ENCODE measurements at regions not wholly inside any gene's neighbourhood (a gene's known extent, or its start where the extent isn't known, plus 50 kb on each side); places are given as distances from the start of the nearest gene placed in this dataset.
A peak's percentile ranks its signal among the peaks of the same experiment; 100 is the strongest.

- Histone ChIP-seq H3K4me1 (ENCODE audit: control insufficient read depth, insufficient read depth, low read length) (no peaks in the 10 kb centered on the region), H3K9me3 (replicated peaks; ENCODE audit: control insufficient read depth, low read depth, low read length) (no peaks in the 10 kb centered on the region), H3K27ac (ENCODE audit: low read length) (no peak overlapping the region), H3K4me3 (ENCODE audit: low read length) (no peak overlapping the region), H3K36me3 (ENCODE audit: control insufficient read depth, insufficient read depth, low read length) (no peaks in the 10 kb centered on the region), H3K27me3 (ENCODE audit: control insufficient read depth, insufficient read depth, low read length) (no peaks in the 10 kb centered on the region)
- no peak for DNase-seq
- WGBS (ENCODE audit: insufficient coverage), result 100% methylated on average over 2 of the region's 3 CpGs
Observed at GRCh38 chr7:17631061-17631460, 309.2 kb downstream of the SNX13 start.

GRCh38 chr7:17632384-17632783 is 307.9 kb downstream of the SNX13 start:
- Histone ChIP-seq H3K4me3 (ENCODE audit: low read length) (no peak overlapping the region), H3K27ac (ENCODE audit: low read length) (no peak overlapping the region), H3K27me3 (ENCODE audit: control insufficient read depth, insufficient read depth, low read length) (no peaks in the 10 kb centered on the region), H3K36me3 (ENCODE audit: control insufficient read depth, insufficient read depth, low read length) (no peaks in the 10 kb centered on the region), H3K9me3 (replicated peaks; ENCODE audit: control insufficient read depth, low read depth, low read length) (no peaks in the 10 kb centered on the region), H3K4me1 (ENCODE audit: control insufficient read depth, insufficient read depth, low read length) (no peaks in the 10 kb centered on the region)
- no CpG with 5 or more reads among the region's 2 CpGs for whole genome bisulfite sequencing (ENCODE audit: insufficient coverage)
- DNase-seq, result no peak

GRCh38 chr7:17633067-17633466 is 307.2 kb downstream of the SNX13 start:
- WGBS (ENCODE audit: insufficient coverage), result 83% methylated on average over 1 of the region's 1 CpG
- H3K4me1 ChIP-seq (ENCODE audit: control insufficient read depth, insufficient read depth, low read length), result no peaks in the 10 kb centered on the region
- no peaks in the 10 kb centered on the region for H3K27me3 ChIP-seq (ENCODE audit: control insufficient read depth, insufficient read depth, low read length)
- no peaks in the 10 kb centered on the region for H3K9me3 ChIP-seq (replicated peaks; ENCODE audit: control insufficient read depth, low read depth, low read length)
- DNase-seq, result no peak
- H3K4me3 ChIP-seq (ENCODE audit: low read length), result no peak overlapping the region
- no peaks in the 10 kb centered on the region for H3K36me3 ChIP-seq (ENCODE audit: control insufficient read depth, insufficient read depth, low read length)
- H3K27ac ChIP-seq (ENCODE audit: low read length), result no peak overlapping the region

GRCh38 chr7:17638727-17639126 is 301.6 kb downstream of the SNX13 start:
- DNase-seq, result no peak
- no peaks in the 10 kb centered on the region for H3K9me3 ChIP-seq (replicated peaks; ENCODE audit: control insufficient read depth, low read depth, low read length)
- H3K36me3 ChIP-seq (ENCODE audit: control insufficient read depth, insufficient read depth, low read length), result no peaks in the 10 kb centered on the region
- H3K4me3 ChIP-seq (ENCODE audit: low read length), result no peak overlapping the region
- H3K27me3 ChIP-seq (ENCODE audit: control insufficient read depth, insufficient read depth, low read length), result no peaks in the 10 kb centered on the region
- WGBS (ENCODE audit: insufficient coverage), result no CpG with 5 or more reads among the region's 1 CpG
- H3K27ac ChIP-seq (ENCODE audit: low read length), result no peak overlapping the region
- no peaks in the 10 kb centered on the region for H3K4me1 ChIP-seq (ENCODE audit: control insufficient read depth, insufficient read depth, low read length)

- 100% methylated on average over 1 of the region's 4 CpGs for WGBS (ENCODE audit: insufficient coverage)
- no peaks in the 10 kb centered on the region for H3K4me1 ChIP-seq (ENCODE audit: control insufficient read depth, insufficient read depth, low read length)
- no peaks in the 10 kb centered on the region for H3K9me3 ChIP-seq (replicated peaks; ENCODE audit: control insufficient read depth, low read depth, low read length)
- no peak overlapping the region for H3K4me3 ChIP-seq (ENCODE audit: low read length)
- H3K36me3 ChIP-seq (ENCODE audit: control insufficient read depth, insufficient read depth, low read length), result no peaks in the 10 kb centered on the region
- no peak overlapping the region for H3K27ac ChIP-seq (ENCODE audit: low read length)
- DNase-seq, result peak; percentile 43
- H3K27me3 ChIP-seq (ENCODE audit: control insufficient read depth, insufficient read depth, low read length), result no peaks in the 10 kb centered on the region
Observed at GRCh38 chr7:17640730-17641377, 299.4 kb downstream of the SNX13 start.

- Histone ChIP-seq H3K4me3 (ENCODE audit: low read length) (no peak overlapping the region), H3K36me3 (ENCODE audit: control insufficient read depth, insufficient read depth, low read length) (no peaks in the 10 kb centered on the region), H3K27ac (ENCODE audit: low read length) (no peak overlapping the region), H3K27me3 (ENCODE audit: control insufficient read depth, insufficient read depth, low read length) (no peaks in the 10 kb centered on the region), H3K9me3 (replicated peaks; ENCODE audit: control insufficient read depth, low read depth, low read length) (no peaks in the 10 kb centered on the region), H3K4me1 (ENCODE audit: control insufficient read depth, insufficient read depth, low read length) (no peaks in the 10 kb centered on the region)
- no peak for DNase-seq
- WGBS (ENCODE audit: insufficient coverage), result no CpG with 5 or more reads among the region's 1 CpG
Observed at GRCh38 chr7:17645500-17645899, 294.8 kb downstream of the SNX13 start.

- H3K4me1 ChIP-seq (ENCODE audit: control insufficient read depth, insufficient read depth, low read length), result peaks cover 4% of the 10 kb centered on the region
- no peak overlapping the region for H3K4me3 ChIP-seq (ENCODE audit: low read length)
- peak; percentile 75 for DNase-seq
- no peaks in the 10 kb centered on the region for H3K27me3 ChIP-seq (ENCODE audit: control insufficient read depth, insufficient read depth, low read length)
- H3K36me3 ChIP-seq (ENCODE audit: control insufficient read depth, insufficient read depth, low read length), result no peaks in the 10 kb centered on the region
- H3K9me3 ChIP-seq (replicated peaks; ENCODE audit: control insufficient read depth, low read depth, low read length), result no peaks in the 10 kb centered on the region
- WGBS (ENCODE audit: insufficient coverage), result no CpG with 5 or more reads among the region's 3 CpGs
- no peak overlapping the region for H3K27ac ChIP-seq (ENCODE audit: low read length)
Observed at GRCh38 chr7:17646253-17646956, 293.9 kb downstream of the SNX13 start.

GRCh38 chr7:17651341-17651740 is 289.0 kb downstream of the SNX13 start:
- DNase-seq, result peak; percentile 90
- peak overlapping the region; percentile 4 for H3K27ac ChIP-seq (ENCODE audit: low read length)
- no peaks in the 10 kb centered on the region for H3K9me3 ChIP-seq (replicated peaks; ENCODE audit: control insufficient read depth, low read depth, low read length)
- no peaks in the 10 kb centered on the region for H3K36me3 ChIP-seq (ENCODE audit: control insufficient read depth, insufficient read depth, low read length)
- WGBS (ENCODE audit: insufficient coverage), result no CpG with 5 or more reads among the region's 2 CpGs
- H3K4me1 ChIP-seq (ENCODE audit: control insufficient read depth, insufficient read depth, low read length), result peaks cover 9% of the 10 kb centered on the region
- no peak overlapping the region for H3K4me3 ChIP-seq (ENCODE audit: low read length)
- no peaks in the 10 kb centered on the region for H3K27me3 ChIP-seq (ENCODE audit: control insufficient read depth, insufficient read depth, low read length)

- Histone ChIP-seq H3K27me3 (ENCODE audit: control insufficient read depth, insufficient read depth, low read length) (no peaks in the 10 kb centered on the region), H3K27ac (ENCODE audit: low read length) (peak overlapping the region; percentile 56), H3K4me1 (ENCODE audit: control insufficient read depth, insufficient read depth, low read length) (peaks cover 9% of the 10 kb centered on the region), H3K36me3 (ENCODE audit: control insufficient read depth, insufficient read depth, low read length) (no peaks in the 10 kb centered on the region), H3K9me3 (replicated peaks; ENCODE audit: control insufficient read depth, low read depth, low read length) (no peaks in the 10 kb centered on the region), H3K4me3 (ENCODE audit: low read length) (no peak overlapping the region)
- WGBS (ENCODE audit: insufficient coverage), result 23% methylated on average over 2 of the region's 4 CpGs
- DNase-seq, result peak; percentile 98
Observed at GRCh38 chr7:17651863-17652385, 288.4 kb downstream of the SNX13 start.

GRCh38 chr7:17654940-17655339 is 285.4 kb downstream of the SNX13 start:
- no peaks in the 10 kb centered on the region for H3K27me3 ChIP-seq (ENCODE audit: control insufficient read depth, insufficient read depth, low read length)
- no peak overlapping the region for H3K4me3 ChIP-seq (ENCODE audit: low read length)
- peak; percentile 68 for DNase-seq
- no peak overlapping the region for H3K27ac ChIP-seq (ENCODE audit: low read length)
- H3K36me3 ChIP-seq (ENCODE audit: control insufficient read depth, insufficient read depth, low read length), result no peaks in the 10 kb centered on the region
- no CpG with 5 or more reads among the region's 2 CpGs for WGBS (ENCODE audit: insufficient coverage)
- H3K4me1 ChIP-seq (ENCODE audit: control insufficient read depth, insufficient read depth, low read length), result peaks cover 9% of the 10 kb centered on the region
- H3K9me3 ChIP-seq (replicated peaks; ENCODE audit: control insufficient read depth, low read depth, low read length), result no peaks in the 10 kb centered on the region
